Omental fat pad (tissue), 3 donors: ENCODE measurements at regions not wholly inside any gene's neighbourhood (a gene's known extent, or its start where the extent isn't known, plus 50 kb on each side); places are given as distances from the start of the nearest gene placed in this dataset.

Experiments
- ATAC-seq: fragments of 150-250 bp; one replicate; pipeline ENCODE4 v1.9.1; 2016; ENCODE audit warnings: mild to moderate bottlenecking, moderate library complexity; ENCODE audit not compliant: low FRiP score
- DNase-seq: peaks from one replicate; pipeline ENCODE4 v3.0.0-alpha.2; 2019; ENCODE audit warnings: low spot score
- CTCF ChIP-seq, 3 donors: fragments of 450-650 bp; IDR thresholded peaks; one replicate each; pipeline ENCODE4 v1.5.1; 2016 to 2017; ENCODE audit warnings: antibody characterized with exemption in 3 of 3, mild to moderate bottlenecking in 3 of 3, moderate library complexity in 2 of 3

- TF ChIP-seq CTCF (IDR thresholded peaks at IDR 0.05): no peak
- ATAC-seq: no peak
- no peak for DNase-seq
These were observed 61.9 kb upstream of the PARP11 start for GRCh38 chr12:3935078-3935477.

DNA sequence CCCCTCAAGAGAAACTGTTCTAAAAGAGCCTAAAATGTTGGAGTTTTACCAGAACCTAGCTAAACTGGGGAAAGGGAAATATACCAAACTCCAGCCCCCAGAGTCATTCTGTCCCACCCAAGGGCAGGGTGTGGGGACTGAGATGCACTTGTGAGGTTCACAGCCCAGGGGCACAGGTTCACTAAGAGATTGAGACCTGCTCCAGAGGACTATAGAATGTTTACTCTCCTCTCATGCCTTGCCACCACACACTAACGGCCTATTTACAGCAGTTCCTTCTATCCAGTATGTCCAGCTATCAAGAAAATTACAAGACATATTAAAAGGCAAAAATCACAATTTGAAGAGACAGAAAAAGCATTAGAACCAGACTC is 60.6 kb upstream of the PARP11 start:
- ATAC-seq: no peak
- DNase-seq: no peak
- TF ChIP-seq CTCF (IDR thresholded peaks at IDR 0.05): no peak

GRCh38 chr12:3933074-3933818 is 60.0 kb upstream of the PARP11 start:
- no peak for TF ChIP-seq CTCF (IDR thresholded peaks at IDR 0.05)
- no peak for DNase-seq
- no peak for ATAC-seq

- DNase-seq (no peak), ATAC-seq (no peak)
- TF ChIP-seq CTCF (IDR thresholded peaks at IDR 0.05): no peak
These were observed 58.6 kb upstream of the PARP11 start for GRCh38 chr12:3931776-3932175.

DNA sequence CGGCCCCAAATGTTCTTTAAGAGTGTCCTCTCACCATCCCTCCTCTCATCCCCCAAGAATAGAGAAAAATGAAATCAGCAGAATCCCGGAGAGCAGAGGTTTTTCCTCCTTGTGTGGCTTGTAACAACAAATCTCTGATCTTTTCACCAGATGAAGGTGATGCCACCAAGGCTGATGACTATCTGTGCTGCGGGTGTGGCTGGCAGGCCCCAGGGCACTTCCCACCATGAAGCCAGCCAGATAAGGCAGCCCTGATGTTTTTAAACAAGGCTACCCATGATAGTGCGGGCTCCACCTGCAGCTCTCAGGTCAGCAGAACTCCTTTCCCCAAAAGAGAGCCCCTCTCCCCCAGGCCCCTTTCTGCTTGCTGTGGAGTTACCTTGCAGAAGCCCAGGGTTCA is 58.0 kb upstream of the PARP11 start:
- no peak for ATAC-seq
- no peak for TF ChIP-seq CTCF (IDR thresholded peaks at IDR 0.05)
- no peak for DNase-seq

- no peak for DNase-seq
These were observed 56.8 kb upstream of the PARP11 start for GRCh38 chr12:3929875-3930615.

More at GRCh38 chr12:3929875-3930615, 56.8 kb upstream of the PARP11 start:
- no peak for TF ChIP-seq CTCF (IDR thresholded peaks at IDR 0.05)
- no peak for ATAC-seq
